ENCODE measurements at regions not wholly inside any gene's neighbourhood (a gene's known extent, or its start where the extent isn't known, plus 50 kb on each side); places are given as distances from the start of the nearest gene placed in this dataset.
"Not testable (repeated sequence)": the region's sequence is repeated elsewhere in the genome, so short reads cannot be mapped to it uniquely, and the experiment has no call there.

DNA sequence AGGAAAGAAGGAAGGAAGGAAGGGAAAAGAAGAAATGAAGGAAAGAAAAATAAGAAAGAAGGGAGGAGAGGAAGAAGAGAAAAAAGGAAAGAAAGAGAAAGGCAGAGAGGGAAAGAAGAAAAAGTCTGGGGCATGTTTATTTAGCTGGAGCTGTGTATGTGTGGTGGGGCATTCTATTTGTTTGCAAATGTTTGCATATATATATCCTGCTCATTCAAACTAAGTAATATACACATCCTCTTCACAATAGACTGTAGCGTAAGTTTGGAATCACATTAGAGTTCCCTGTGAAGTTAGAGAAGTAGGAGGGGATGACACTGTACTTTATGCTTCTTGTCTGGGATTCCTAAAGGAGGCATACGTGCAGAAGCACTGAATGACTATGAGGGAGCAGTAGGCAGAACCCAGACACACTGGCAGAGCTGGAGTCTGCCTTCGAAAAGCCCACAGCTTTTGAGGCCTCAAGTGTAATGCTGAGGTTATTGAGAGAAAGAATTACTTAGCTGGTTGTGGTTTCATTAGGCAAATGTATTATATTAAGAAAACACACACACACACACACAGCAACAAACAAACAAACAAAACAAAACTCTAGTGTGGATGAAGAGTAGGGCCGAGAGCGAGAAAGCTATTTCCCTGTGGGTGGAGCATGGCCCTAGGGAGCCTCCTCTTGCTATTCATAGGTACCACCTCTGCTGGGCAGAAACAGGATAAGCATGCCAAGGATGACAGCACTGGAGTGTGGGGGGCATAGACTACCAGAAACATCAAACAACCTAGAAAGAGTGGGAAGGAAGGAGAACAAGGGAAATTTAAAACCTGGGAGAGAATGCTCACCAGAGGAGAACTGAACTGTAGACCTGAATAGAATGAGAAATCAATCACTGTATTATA, 905.1 kb upstream of the NXPH2 start:
- DNase-seq = no peak

DNA sequence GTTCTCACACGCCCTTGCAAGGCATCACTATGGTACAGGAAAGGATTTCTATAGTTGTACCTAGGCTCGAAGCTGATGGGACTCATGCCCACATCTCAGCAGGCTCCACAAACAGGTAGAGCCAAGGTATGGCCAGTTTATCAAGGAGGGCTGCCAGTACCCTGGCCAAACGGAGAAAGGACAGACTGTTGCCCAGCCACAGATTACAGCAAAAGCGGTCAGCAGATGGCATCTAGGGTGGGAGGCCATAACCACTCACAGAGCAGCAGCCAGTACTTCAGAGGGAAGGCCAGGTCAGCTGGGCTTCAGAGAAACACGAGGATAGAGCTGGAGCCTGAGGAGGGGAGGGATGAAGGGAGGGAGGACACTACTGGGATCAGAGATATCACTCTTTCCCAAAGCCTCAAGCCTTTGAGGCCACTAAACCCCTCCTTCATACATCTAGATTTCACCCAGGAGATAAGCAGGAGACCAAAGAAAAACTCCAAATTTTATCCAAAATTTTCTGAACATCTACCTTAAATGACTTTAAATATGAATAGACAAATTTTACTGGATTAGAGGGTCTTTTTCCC, 904.2 kb upstream of the NXPH2 start:
- DNase-seq = no peak

DNA sequence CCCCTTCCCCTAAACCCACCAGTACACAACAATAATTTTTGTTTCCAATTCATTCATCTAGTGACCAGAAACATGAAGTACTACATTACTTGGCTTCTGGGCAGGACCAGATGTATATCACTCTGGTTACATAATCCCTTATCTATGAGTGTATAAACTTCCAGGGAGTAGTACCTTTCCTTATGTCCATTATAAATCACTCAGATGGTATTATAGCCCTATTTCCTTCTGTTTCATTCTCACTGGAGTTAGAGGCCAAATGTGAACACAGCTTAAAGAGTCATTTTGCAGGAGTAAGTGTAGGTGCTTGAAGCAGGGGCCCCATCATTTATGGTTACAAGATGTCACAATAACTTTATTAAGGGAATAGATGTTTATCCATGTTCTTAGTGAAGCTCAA, 894.4 kb upstream of the NXPH2 start:
- DNase-seq = no peak

DNA sequence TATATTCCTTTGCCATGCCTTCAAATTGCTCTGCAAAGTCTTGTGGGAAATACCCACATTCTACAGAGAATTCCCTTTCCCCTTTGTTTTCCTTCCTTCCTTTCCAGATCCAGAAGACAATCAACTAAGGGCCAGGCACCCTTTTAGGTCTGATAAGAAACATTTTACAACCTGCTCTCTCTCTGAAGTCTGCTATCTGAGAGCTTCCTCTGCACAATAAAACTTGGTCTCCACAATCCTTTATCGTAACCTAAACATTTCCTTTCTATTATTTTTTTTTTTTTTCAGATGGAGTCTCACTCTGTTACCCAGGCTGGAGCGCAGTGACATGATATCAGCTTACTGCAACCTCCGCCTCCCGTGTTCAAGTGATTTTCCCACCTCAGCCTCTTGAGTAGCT, 893.3 kb upstream of the NXPH2 start:
- DNase-seq = not testable (repeated sequence)

GRCh38 chr2:139669675-139670074, 889.5 kb upstream of the NXPH2 start:
- DNase-seq = no peak

DNA sequence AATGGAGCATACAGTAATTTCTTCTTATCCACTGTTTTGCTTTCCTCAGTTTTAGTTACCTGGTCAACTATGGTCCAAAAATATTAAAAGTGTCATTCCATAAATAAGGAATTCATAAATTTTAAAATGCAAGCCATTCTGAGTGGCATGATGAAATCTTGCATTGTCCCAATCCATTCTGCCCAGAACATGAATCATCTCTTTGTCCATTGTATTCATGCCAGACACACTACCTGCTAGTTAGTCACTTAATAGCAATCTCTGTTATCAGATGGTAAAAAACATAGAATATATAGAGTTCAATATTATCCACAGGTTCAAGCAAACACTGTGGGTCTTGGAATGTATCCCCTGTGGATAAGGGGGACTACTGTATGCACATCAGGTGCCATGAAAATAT, 872.2 kb upstream of the NXPH2 start:
- no peak for DNase-seq

DNA sequence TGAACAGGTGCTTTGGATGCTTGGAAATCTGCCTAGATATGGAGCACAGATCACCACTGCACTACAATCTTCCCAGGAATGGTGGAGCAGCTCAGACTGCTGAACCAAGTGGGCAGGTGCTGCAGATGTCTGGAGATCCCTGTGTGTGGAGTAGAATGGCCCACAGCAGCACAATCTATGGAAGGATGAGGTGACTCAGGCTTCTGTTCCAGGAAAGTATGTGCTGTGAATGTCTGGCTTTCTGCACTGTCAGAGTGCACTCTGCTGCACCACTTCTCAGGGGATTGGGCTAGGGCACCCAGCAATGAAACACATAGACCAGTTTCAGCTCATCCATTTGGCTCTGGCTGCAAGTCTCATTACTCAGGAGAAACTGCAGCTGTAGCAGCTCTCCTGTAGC, 865.4 kb upstream of the NXPH2 start:
- DNase-seq = no peak

DNA sequence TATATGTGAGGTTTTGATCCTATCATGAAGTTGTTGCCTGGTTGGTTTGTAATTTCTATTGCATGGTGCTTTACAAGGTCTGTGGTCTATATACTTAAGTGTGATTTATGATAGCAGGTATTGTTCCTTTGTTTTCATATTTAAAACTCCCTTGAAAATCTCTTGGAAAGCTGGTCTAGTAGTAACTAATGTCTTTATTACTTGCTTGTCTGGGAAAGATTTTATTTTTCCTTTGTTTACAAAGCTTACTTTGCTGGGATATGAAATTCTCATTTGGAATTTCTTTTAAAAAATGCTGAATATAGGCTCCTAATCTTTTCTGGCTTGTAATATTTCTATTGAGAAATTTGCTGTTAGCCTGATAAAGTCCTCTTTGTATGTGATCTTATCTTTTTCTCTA, 862.9 kb upstream of the NXPH2 start:
- no peak for DNase-seq

DNA sequence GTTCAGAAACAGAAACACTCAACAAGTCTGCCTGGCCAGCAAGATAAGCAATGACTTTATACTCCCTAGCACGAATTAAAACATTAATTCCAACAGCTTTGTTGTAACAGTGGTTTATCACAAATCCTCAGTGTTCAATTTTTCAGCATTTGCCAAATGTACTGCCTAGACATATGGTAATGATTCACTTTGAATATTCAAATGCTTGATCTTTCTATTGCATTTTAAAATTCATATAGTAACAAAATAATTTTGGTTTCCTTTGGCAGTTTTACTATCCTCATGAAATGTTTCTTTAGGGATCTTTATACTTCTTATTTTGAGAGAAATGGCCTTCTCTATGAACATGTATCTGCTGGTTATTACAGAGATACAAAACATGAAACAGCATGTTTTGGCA, 851.8 kb upstream of the NXPH2 start:
- no peak for DNase-seq

- no peak for DNase-seq
Observed at GRCh38 chr2:139628931-139629330, 848.7 kb upstream of the NXPH2 start.

DNA sequence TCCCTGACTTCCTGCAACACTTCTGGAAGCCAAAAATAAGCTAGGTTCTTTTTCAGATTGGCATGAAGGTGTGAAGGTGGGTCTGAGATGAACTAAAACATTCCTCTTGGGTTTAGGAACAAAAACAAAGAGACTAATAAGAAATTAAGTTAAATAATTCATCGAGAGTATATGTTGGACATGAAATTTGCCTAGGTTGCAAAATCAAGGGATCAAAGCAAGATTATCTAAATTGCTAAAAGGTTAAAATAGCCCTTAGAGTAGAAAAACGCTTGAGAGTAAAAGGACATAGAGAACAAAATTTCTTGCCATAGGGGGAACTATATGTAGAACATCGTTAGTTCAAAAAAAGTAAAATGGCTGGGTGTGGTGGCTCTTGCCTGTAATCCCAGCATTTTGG, 845.9 kb upstream of the NXPH2 start:
- DNase-seq = no peak

DNA sequence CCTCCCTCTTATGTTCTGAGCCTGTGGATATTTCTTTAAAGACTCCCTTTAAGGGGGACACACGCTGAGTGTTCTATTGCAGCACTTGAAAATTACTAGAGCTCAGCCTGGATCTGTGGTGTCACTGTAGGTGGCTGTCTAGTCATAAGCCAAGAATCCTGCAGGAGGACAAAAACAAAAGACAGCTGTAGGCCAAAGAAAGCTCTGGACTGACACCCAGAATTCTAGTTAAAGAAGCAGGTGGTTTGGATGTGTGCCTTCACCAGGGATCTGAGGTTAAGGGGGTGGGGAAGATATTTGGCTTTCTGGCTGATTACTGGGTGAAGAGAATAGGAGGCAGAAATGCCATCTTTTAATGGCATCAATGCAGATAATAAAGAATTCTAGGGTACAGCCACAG, 842.5 kb upstream of the NXPH2 start:
- DNase-seq = no peak

DNA sequence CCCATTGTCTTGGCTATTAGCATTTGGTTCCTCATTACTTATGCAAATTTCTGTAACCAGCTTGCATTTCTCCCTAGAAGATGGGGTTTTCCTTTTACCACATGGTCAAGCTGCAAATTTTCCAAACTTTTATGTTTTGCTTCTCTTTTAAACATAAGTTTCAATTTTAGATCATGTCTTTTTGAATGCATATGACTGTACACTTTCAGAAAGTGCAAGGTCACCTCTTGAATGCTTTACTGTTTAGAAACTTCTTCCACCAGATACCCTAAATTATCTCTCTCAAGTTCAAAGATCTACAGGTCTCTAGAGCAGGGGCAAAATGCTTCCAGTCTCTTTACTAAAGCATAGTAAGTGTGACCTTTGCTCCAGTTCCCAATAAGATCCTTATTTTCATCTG, 837.6 kb upstream of the NXPH2 start:
- DNase-seq = no peak

DNA sequence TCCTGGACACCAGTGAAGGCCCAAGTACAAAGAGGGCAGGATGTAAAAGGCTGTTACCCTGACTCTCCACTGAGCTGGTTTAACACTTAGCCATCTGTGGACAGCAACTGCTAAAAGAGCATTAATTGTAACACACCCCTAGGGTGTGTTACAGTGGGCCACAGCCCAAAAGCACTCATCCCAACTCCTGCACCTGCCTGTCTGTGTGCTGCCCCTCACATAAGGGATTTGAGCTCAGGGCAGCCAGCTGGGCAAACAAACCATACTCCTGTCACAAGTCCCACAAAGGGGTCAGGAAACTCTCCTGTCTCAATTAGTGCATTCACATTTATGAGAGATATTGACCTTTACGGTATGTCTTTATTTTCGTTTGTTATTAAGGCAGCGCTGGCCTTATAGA, 833.1 kb upstream of the NXPH2 start:
- DNase-seq = no peak

DNA sequence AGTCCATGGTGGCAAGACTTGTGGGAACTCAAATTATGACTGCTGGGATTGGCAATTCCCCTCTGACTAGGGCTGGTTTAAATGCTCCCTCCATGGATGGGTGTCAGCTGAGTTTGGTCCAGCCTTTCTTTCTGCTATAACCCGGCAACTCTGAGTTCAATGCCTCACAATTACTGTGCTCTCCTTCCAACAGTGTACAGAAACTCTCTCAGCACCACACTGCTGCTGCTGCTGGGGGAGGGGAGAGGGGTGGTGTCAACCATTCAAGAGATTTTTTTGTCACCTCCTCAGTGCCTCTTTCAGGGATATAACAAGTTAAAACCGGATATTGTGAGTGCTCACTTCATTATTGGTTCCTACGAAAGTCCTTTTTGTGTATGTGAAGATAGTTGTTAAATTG, 830.3 kb upstream of the NXPH2 start:
- no peak for DNase-seq

- DNase-seq = no peak
Observed at GRCh38 chr2:139609109-139609508, 828.9 kb upstream of the NXPH2 start.

GRCh38 chr2:139605668-139606067, 825.5 kb upstream of the NXPH2 start:
- no peak for DNase-seq

DNA sequence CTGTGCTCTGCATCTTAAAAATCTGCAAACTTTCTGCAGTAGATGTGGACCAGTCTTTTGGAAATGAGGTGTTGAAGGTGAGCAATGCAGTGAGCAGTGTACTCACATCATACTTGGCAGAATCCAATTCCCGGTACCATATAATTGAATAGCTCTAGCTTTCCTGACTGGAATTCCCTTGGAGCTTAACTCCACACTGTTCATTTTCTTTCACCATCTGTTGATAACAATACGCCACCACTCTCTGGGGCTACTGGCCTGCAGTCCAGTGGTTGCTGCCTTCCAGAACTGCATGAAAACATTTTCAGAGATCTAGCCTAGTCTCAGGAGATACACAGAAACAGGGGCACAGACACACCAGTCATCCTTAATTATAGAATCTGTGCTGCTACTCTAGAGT, 820.0 kb upstream of the NXPH2 start:
- no peak for DNase-seq

DNA sequence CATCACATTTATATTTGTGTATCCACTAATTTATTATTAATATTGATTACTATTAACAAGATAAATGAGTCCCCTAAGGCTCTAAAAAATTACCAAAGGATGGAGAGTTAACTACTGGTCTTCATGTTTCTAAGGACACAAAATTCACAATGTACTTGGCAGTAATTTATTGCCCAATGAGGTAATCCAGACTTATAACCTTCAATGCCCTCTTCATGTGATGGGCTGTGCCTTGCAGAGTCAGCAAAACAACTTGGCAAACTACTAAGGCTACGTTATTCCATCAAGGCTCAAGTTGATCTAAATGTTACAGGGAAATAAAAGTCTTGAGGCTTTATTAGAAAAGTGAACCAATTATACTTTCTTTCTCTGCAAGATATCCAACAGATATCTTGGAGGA, 804.9 kb upstream of the NXPH2 start:
- no peak for DNase-seq

- DNase-seq = no peak
Observed at GRCh38 chr2:139574371-139574770, 794.2 kb upstream of the NXPH2 start.

GRCh38 chr2:139556789-139557188, 776.6 kb upstream of the NXPH2 start:
- no peak for DNase-seq

- DNase-seq = no peak
Observed at GRCh38 chr2:139550873-139551272, 770.7 kb upstream of the NXPH2 start.

DNA sequence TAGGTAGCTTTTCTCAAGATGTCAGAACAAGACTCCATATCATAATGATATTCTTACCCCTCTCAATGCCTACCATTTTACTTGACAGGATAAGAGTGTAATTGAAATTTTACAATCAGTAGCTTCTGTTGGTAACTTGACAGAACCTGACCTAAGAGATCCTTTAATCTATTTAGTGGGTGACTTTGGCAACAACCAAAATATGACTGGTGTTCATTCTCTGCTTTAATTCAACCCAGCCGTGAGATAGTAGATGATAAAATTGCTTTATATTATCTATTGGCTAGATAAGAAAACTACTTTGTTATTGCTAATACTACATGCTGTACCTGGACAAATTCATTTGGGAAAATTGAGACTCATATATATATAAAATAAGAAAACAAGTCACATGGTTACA, 770.2 kb upstream of the NXPH2 start:
- DNase-seq = no peak

- no peak for DNase-seq
Observed at GRCh38 chr2:139544186-139544851, 764.1 kb upstream of the NXPH2 start.
